VCaP (cell line): ENCODE measurements at regions not wholly inside any gene's neighbourhood (a gene's known extent, or its start where the extent isn't known, plus 50 kb on each side); places are given as distances from the start of the nearest gene placed in this dataset.
"Not testable (repeated sequence)": the region's sequence is repeated elsewhere in the genome, so short reads cannot be mapped to it uniquely, and the experiment has no call there.

Experiments used
- H3K27ac ChIP-seq: fragments of 450-650 bp; 2 replicates; pipeline ENCODE4 v1.5.1; 2017
- TF ChIP-seq, protein P1 (sequence below): fragments of 450-650 bp; conservative IDR thresholded peaks from 2 replicates; pipeline ENCODE4 v1.5.1; 2017; ENCODE audit warnings: mild to moderate bottlenecking, moderate library complexity

DNA sequence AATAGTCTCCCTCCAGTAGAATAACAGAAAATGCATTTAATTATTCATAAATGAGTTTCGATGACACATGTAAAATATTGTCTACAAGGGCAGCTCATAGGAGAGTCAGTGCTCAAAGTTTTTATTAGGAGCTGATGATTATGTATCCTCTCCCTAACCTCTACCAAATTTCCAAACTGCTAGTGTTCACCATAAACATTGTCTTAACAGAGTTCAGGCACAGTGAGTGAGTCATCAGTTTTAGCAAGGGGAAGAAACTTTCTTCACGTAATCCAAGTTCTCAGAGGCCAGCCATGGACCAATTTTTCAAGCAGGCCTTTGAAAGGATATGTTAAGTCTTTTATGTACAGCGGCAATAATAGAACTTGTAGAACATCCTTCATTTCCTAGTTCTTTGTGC, 649.2 kb upstream of the MIS18BP1 start:
- H3K27ac ChIP-seq = no peak overlapping the region
- TF ChIP-seq, protein P1, sequence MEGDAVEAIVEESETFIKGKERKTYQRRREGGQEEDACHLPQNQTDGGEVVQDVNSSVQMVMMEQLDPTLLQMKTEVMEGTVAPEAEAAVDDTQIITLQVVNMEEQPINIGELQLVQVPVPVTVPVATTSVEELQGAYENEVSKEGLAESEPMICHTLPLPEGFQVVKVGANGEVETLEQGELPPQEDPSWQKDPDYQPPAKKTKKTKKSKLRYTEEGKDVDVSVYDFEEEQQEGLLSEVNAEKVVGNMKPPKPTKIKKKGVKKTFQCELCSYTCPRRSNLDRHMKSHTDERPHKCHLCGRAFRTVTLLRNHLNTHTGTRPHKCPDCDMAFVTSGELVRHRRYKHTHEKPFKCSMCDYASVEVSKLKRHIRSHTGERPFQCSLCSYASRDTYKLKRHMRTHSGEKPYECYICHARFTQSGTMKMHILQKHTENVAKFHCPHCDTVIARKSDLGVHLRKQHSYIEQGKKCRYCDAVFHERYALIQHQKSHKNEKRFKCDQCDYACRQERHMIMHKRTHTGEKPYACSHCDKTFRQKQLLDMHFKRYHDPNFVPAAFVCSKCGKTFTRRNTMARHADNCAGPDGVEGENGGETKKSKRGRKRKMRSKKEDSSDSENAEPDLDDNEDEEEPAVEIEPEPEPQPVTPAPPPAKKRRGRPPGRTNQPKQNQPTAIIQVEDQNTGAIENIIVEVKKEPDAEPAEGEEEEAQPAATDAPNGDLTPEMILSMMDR = no peak

DNA sequence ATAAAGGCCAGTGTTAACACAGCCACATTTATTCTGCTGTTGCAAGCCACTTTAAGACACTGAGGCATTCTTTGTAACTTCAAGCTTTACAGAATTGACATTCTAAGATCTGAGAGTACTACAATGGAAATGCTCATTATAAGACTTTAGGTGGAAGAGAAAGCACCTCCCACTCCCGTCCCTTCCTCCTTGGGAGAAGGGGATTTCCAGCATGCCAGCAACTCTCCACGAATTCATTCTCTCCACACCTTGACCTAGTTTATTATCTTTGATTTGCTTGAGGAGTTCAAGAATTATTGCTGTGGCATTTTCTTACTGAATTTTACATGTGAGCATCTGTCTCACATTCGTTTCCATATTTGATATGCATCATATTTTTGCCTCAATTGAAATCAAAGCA, 644.4 kb upstream of the MIS18BP1 start:
- no peak overlapping the region for H3K27ac ChIP-seq
- TF ChIP-seq, protein P1 = no peak

DNA sequence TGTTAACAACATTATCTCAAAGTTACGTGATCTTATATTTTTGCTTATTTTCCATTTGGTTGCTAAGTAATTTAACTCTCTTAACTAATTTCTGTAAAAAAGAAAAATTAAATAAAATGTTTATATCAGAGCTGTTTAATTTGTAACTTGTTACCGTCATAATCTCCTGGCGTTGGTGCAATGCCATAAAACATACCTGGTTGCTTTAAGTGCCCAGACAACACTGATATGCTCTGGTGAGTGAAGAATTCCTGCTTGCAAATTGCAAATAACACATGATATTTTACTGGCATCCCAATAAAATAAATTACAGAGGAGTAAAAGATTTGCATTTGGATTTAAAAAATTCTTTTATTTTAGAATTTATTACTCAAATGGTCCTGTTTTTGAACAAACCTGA, 640.1 kb upstream of the MIS18BP1 start:
- no peak overlapping the region for H3K27ac ChIP-seq
- TF ChIP-seq, protein P1 = no peak

DNA sequence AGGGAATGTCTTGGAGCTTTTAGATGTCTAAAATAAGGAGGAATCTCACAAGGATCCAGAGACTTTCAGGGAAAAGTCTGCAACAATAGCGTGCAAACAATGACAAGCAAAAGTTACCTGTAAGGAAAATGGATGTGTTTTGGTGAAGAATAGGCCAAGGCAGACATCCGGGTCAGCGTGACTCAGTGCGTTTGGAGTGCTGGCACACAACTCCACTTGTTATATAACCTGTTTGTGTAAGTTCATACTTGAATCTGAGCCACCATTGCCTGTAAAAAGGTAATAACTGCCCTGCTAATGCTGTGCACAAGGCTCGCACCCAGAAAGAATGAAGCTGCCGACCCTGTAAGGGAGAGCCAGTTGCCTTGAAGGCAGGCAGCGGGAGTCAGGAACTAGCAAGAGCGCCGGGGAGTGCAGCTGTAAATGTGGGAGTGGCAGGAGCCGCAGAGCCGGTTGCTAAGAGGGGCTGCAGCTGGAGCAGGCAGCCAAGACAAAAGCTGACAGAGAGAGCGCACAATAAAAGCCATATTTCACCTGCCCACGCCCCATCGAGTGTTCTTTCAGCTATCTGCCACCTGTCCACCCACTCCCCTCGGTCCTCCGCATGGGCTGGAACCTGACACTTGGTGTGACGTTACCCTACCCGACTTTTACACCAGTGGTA, 638.5 kb upstream of the MIS18BP1 start:
- no peak overlapping the region; the same call in 1 of the 2 replicates for H3K27ac ChIP-seq
- TF ChIP-seq, protein P1 = no peak

DNA sequence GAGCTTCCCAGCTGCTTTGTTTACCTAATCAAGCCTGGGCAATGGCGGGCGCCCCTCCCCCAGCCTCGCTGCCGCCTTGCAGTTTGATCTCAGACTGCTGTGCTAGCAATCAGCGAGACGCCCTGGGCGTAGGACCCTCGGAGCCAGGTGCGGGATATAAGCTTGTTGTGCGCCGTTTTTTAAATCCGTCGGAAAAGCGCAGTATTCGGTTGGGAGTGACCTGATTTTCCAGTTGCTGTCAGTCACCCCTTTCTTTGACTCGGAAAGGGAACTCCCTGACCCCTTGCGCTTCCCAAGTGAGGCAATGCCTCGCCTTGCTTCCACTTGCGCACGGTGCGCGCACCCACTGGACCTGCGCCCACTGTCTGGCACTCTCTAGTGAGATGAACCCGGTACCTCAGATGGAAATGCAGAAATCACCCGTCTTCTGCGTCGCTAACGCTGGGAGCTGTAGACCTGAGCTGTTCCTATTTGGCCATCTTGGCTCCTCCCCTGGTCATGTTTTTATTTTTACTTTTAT, 635.8 kb upstream of the MIS18BP1 start:
- H3K27ac ChIP-seq = not testable (repeated sequence)

DNA sequence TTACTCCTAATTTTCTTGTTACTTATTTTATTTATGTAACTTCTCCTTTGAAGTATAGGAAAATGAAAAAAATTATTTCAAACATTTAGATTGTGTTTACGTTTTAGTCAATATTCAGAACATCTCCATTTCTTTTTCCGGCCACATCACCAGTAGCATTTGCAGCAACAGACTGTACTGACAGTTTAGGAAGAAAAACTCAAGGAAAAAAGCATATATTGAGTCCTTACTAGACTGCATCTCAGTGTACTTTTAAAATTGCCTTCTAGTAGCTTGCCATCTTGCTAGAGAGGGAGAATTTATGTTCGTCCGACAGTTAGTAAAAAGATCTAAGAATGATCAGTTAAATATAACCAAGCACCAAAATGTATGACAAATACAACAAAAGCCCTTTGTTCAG, 625.0 kb upstream of the MIS18BP1 start:
- TF ChIP-seq, protein P1 = no peak
- no peak overlapping the region for H3K27ac ChIP-seq

DNA sequence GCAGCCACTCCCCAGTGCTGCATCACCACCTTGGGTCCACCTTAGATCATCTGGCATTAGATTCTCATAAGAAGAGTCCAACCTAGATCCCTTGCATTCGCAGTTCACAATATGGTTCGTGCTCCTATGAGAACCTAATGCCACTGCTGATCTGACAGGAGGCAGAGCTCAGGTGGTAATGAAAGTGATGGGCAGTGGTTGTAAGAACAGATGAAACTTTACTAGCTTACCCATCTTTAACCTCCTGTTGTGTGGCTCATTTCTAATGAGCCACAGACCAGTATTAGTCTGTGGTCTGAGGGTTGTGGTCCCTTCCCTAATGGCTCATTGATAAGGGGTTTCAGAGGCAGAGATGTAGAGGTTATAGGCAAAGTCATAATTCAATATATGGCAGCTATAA, 615.9 kb upstream of the MIS18BP1 start:
- H3K27ac ChIP-seq = no peak overlapping the region
- TF ChIP-seq, protein P1 = no peak

DNA sequence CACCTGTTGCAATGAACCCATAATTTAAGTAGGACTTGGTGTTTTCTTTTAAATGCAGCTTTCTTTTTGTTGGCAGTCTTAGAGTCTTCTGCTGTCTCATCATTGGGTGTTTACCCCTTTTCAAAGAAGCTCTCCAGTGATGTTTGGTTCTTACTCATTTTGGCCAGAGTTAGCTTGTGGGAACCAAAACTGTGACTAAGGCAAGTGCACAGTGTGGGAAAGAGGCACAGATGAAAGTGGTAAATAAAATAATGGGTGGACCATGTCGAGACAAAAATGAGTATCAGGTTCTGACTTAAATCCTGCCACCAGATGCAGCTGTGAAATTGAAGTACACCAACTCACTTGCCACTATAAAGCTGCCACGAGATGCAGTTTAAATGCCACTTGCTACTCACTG, 615.4 kb upstream of the MIS18BP1 start:
- TF ChIP-seq, protein P1 = no peak
- H3K27ac ChIP-seq = no peak overlapping the region
